ENCODE measurements at regions not wholly inside any gene's neighbourhood (a gene's known extent, or its start where the extent isn't known, plus 50 kb on each side); places are given as distances from the start of the nearest gene placed in this dataset.

GRCh38 chr2:48135797-48136196 lies 178.7 kb upstream of the FOXN2 start:
- no peak overlapping the region for H3K4me3 ChIP-seq (ENCODE audit: low read length)
- no peak for DNase-seq
- Mint-ChIP-seq H3K9me3 (no peaks in the 10 kb centered on the region), H3K36me3 (no peaks in the 10 kb centered on the region), H3K4me3 (no peak overlapping the region), H3K27ac (no peak overlapping the region), H3K4me1 (no peaks in the 10 kb centered on the region), H3K27me3 (ENCODE audit: low read depth in 2 of 2) (peaks cover 0 to 2% of the 10 kb centered on the region in 2 donors)
- H3K4me1 ChIP-seq (ENCODE audit: control insufficient read depth, insufficient read depth, low read length): no peaks in the 10 kb centered on the region
- 97% methylated on average over 1 of the region's 1 CpG for WGBS (ENCODE audit: insufficient coverage)
- TF ChIP-seq, protein P1, sequence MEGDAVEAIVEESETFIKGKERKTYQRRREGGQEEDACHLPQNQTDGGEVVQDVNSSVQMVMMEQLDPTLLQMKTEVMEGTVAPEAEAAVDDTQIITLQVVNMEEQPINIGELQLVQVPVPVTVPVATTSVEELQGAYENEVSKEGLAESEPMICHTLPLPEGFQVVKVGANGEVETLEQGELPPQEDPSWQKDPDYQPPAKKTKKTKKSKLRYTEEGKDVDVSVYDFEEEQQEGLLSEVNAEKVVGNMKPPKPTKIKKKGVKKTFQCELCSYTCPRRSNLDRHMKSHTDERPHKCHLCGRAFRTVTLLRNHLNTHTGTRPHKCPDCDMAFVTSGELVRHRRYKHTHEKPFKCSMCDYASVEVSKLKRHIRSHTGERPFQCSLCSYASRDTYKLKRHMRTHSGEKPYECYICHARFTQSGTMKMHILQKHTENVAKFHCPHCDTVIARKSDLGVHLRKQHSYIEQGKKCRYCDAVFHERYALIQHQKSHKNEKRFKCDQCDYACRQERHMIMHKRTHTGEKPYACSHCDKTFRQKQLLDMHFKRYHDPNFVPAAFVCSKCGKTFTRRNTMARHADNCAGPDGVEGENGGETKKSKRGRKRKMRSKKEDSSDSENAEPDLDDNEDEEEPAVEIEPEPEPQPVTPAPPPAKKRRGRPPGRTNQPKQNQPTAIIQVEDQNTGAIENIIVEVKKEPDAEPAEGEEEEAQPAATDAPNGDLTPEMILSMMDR (IDR thresholded peaks at IDR 0.05): no peak
- H3K9me3 ChIP-seq (ENCODE audit: control insufficient read depth, insufficient read depth, low read length): no peaks in the 10 kb centered on the region
- no peaks in the 10 kb centered on the region for H3K27me3 ChIP-seq (ENCODE audit: control insufficient read depth, insufficient read depth, low read length)
- H3K27ac ChIP-seq (ENCODE audit: low read length): no peak overlapping the region
- H3K36me3 ChIP-seq (ENCODE audit: control insufficient read depth, insufficient read depth, low read length): no peaks in the 10 kb centered on the region
- ATAC-seq: no peak
- intact Hi-C loops (cut with micrococcal nuclease): no loop called here

GRCh38 chr2:48137829-48138228 lies 176.7 kb upstream of the FOXN2 start:
- intact Hi-C loops (cut with micrococcal nuclease): no loop called here
- DNase-seq: no peak

GRCh38 chr2:48138898-48139297 lies 175.6 kb upstream of the FOXN2 start:
- Histone ChIP-seq H3K4me1 (ENCODE audit: control insufficient read depth, insufficient read depth, low read length) (no peaks in the 10 kb centered on the region), H3K4me3 (ENCODE audit: low read length) (no peak overlapping the region), H3K36me3 (ENCODE audit: control insufficient read depth, insufficient read depth, low read length) (no peaks in the 10 kb centered on the region), H3K27ac (ENCODE audit: low read length) (no peak overlapping the region), H3K9me3 (ENCODE audit: control insufficient read depth, insufficient read depth, low read length) (no peaks in the 10 kb centered on the region), H3K27me3 (ENCODE audit: control insufficient read depth, insufficient read depth, low read length) (no peaks in the 10 kb centered on the region)
- Mint-ChIP-seq H3K4me1 (no peaks in the 10 kb centered on the region), H3K27ac (no peak overlapping the region), H3K36me3 (no peaks in the 10 kb centered on the region), H3K27me3 (ENCODE audit: low read depth in 2 of 2) (peaks cover 2 to 8% of the 10 kb centered on the region in 2 donors), H3K4me3 (no peak overlapping the region), H3K9me3 (no peaks in the 10 kb centered on the region)
- intact Hi-C loops (cut with micrococcal nuclease): no loop called here
- WGBS (ENCODE audit: insufficient coverage): 0% methylated on average over 1 of the region's 1 CpG
- ATAC-seq (no peak), DNase-seq (no peak)
- TF ChIP-seq, protein P1 (IDR thresholded peaks at IDR 0.05): no peak

More at GRCh38 chr2:48137829-48138228, 176.7 kb upstream of the FOXN2 start:
- no peaks in the 10 kb centered on the region for H3K27me3 ChIP-seq (ENCODE audit: control insufficient read depth, insufficient read depth, low read length)
- Mint-ChIP-seq H3K27me3 (ENCODE audit: low read depth in 2 of 2) (peaks cover 2 to 8% of the 10 kb centered on the region in 2 donors), H3K9me3 (no peaks in the 10 kb centered on the region), H3K4me1 (no peaks in the 10 kb centered on the region), H3K36me3 (no peaks in the 10 kb centered on the region), H3K4me3 (no peak overlapping the region), H3K27ac (no peak overlapping the region)
- H3K4me1 ChIP-seq (ENCODE audit: control insufficient read depth, insufficient read depth, low read length): no peaks in the 10 kb centered on the region
- no peak for ATAC-seq
- H3K27ac ChIP-seq (ENCODE audit: low read length): no peak overlapping the region
- no peaks in the 10 kb centered on the region for H3K9me3 ChIP-seq (ENCODE audit: control insufficient read depth, insufficient read depth, low read length)
- no peak overlapping the region for H3K4me3 ChIP-seq (ENCODE audit: low read length)
- WGBS (ENCODE audit: insufficient coverage): 76% methylated on average over 1 of the region's 1 CpG
- no peaks in the 10 kb centered on the region for H3K36me3 ChIP-seq (ENCODE audit: control insufficient read depth, insufficient read depth, low read length)
- TF ChIP-seq, protein P1 (IDR thresholded peaks at IDR 0.05): no peak

GRCh38 chr2:48140586-48140985 lies 173.9 kb upstream of the FOXN2 start:
- Histone ChIP-seq H3K27ac (ENCODE audit: low read length) (no peak overlapping the region), H3K4me1 (ENCODE audit: control insufficient read depth, insufficient read depth, low read length) (peaks cover 7% of the 10 kb centered on the region), H3K36me3 (ENCODE audit: control insufficient read depth, insufficient read depth, low read length) (no peaks in the 10 kb centered on the region), H3K9me3 (ENCODE audit: control insufficient read depth, insufficient read depth, low read length) (no peaks in the 10 kb centered on the region), H3K27me3 (ENCODE audit: control insufficient read depth, insufficient read depth, low read length) (no peaks in the 10 kb centered on the region), H3K4me3 (ENCODE audit: low read length) (no peak overlapping the region)
- intact Hi-C loops (cut with micrococcal nuclease): no loop called here
- peaks cover 2 to 8% of the 10 kb centered on the region in 2 donors for H3K27me3 Mint-ChIP-seq (ENCODE audit: low read depth in 2 of 2)
- H3K27ac Mint-ChIP-seq: no peak overlapping the region
- ATAC-seq (no peak), DNase-seq (no peak)
- H3K36me3 Mint-ChIP-seq: no peaks in the 10 kb centered on the region
- H3K4me3 Mint-ChIP-seq: no peak overlapping the region
- peaks cover 13 to 14% of the 10 kb centered on the region in 2 donors for H3K4me1 Mint-ChIP-seq
- no peaks in the 10 kb centered on the region for H3K9me3 Mint-ChIP-seq
- TF ChIP-seq, protein P1 (IDR thresholded peaks at IDR 0.05): no peak

Measured in natural killer cell (primary cell).